Upper lobe of left lung (tissue), 4 donors: ENCODE measurements at regions not wholly inside any gene's neighbourhood (a gene's known extent, or its start where the extent isn't known, plus 50 kb on each side); places are given as distances from the start of the nearest gene placed in this dataset.

Source experiments
- CTCF ChIP-seq, 6 experiments: fragments of 450-650 bp in 4 of 6; fragments of 200-600 bp in 2 of 6; sonication (generic) in 2 of 6; IDR thresholded peaks; one replicate each; pipeline ENCODE4 v1.5.1; 2016 to 2019; ENCODE audit warnings: antibody characterized with exemption in 6 of 6
- EP300 ChIP-seq, 4 donors: sonication (generic); formaldehyde crosslinking; IDR thresholded peaks; one replicate each; pipeline ENCODE4 v1.5.1; 2017; ENCODE audit warnings: antibody characterized with exemption in 4 of 4, control low read depth in 2 of 4
- POLR2A ChIP-seq, 4 donors: fragments of 450-650 bp; IDR thresholded peaks; one replicate each; pipeline ENCODE4 v1.5.1; 2016 to 2017; ENCODE audit warnings: antibody characterized with exemption in 4 of 4, mild to moderate bottlenecking in 2 of 4
- POLR2AphosphoS5 ChIP-seq, 2 donors: sonication (generic); formaldehyde crosslinking; IDR thresholded peaks; one replicate each; pipeline ENCODE4 v1.5.1; 2017; ENCODE audit warnings: antibody characterized with exemption in 2 of 2

- TF ChIP-seq CTCF (IDR thresholded peaks at IDR 0.05): no peak
- TF ChIP-seq POLR2A (IDR thresholded peaks at IDR 0.05): no peak
- no peak for TF ChIP-seq EP300 (IDR thresholded peaks at IDR 0.05)
- TF ChIP-seq POLR2AphosphoS5 (IDR thresholded peaks at IDR 0.05): no peak
Observed at GRCh38 chr5:73369278-73369677, 79.3 kb downstream of the FOXD1 start.
